Small intestine (tissue), 7 donors: ENCODE measurements at regions not wholly inside any gene's neighbourhood (a gene's known extent, or its start where the extent isn't known, plus 50 kb on each side); places are given as distances from the start of the nearest gene placed in this dataset.
"Not testable (repeated sequence)": the region's sequence is repeated elsewhere in the genome, so short reads cannot be mapped to it uniquely, and the experiment has no call there.

Experiments
- DNase-seq, 2 donors: peaks; one replicate each; pipeline versions ENCODE4 v3.0.0 to v3.0.0-alpha.2; 2013
- FAIRE-seq: peaks from 2 replicates; lab custom pipeline; 2012; peaks lifted over from hg19 to GRCh38; lab: Jason Lieb, UNC
- H3K27ac ChIP-seq, 3 donors: one replicate each; pipeline ENCODE4 v1.5.1; 2013; ENCODE audit warnings: low read length in 2 of 3, mild to moderate bottlenecking in 2 of 3, control low read depth in 1 of 3, inconsistent platforms in 1 of 3, low read depth in 1 of 3, moderate library complexity in 1 of 3
- H3K27me3 ChIP-seq, 3 donors: one replicate each; pipeline ENCODE4 v1.6.1; 2013; ENCODE audit warnings: low read length in 3 of 3, inconsistent platforms in 1 of 3; ENCODE audit not compliant: control insufficient read depth in 3 of 3, insufficient read depth in 3 of 3
- H3K36me3 ChIP-seq, 3 donors: one replicate each; pipeline ENCODE4 v1.6.1; 2013; ENCODE audit warnings: low read length in 3 of 3, inconsistent platforms in 1 of 3, low read depth in 1 of 3, mild to moderate bottlenecking in 1 of 3, moderate library complexity in 1 of 3; ENCODE audit not compliant: control insufficient read depth in 3 of 3, insufficient read depth in 2 of 3
- H3K4me1 ChIP-seq, 3 donors: one replicate each; pipeline ENCODE4 v1.6.1; 2013; ENCODE audit warnings: low read length in 2 of 3, inconsistent platforms in 1 of 3, low read depth in 1 of 3, mild to moderate bottlenecking in 1 of 3, moderate library complexity in 1 of 3; ENCODE audit not compliant: control insufficient read depth in 3 of 3, insufficient read depth in 2 of 3
- H3K4me3 ChIP-seq, 3 donors: one replicate each; pipeline ENCODE4 v1.5.1; 2013; ENCODE audit warnings: low read length in 3 of 3, control low read depth in 1 of 3, inconsistent platforms in 1 of 3, low read depth in 1 of 3, mild to moderate bottlenecking in 1 of 3, moderate library complexity in 1 of 3
- H3K9me3 ChIP-seq, 2 donors: one replicate each; pipeline ENCODE4 v1.6.1; 2013; ENCODE audit warnings: low read depth in 1 of 2, low read length in 1 of 2; ENCODE audit not compliant: control insufficient read depth in 2 of 2, insufficient read depth in 1 of 2
- WGBS, 3 donors: extraction: QIAGEN DNeasy Blood & Tissue Kit; methylation state at CpG; one replicate each; pipeline ENCODE4 v1.1.7; 2013; 5-methylcytosine and 5-hydroxymethylcytosine counted together
- donor health status: healthy with polysubstance abuse.
- donor health status: control.
- donor health status: control.
- donor health status: Bipolar disorder and iron deficiency.
- donor health status: healthy.

DNA sequence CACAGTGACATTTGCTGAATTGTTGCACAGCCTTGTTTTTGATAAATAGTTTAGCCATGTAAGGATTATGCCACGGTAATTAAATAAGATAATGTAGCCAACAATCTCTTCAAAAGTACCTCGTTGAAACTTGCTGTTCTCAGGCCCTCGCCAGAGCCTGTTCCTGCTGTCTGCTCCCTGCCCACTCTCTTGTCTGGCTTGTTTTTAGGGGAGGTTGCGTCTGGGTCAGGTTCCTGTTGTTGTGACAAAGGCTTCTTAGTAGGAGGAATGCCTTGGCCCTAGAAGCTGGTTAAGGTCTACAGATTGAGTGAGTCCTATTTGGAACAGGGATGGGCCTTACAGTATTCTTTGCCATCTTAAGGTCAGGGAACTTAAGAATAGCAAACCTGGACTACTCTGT is 294.0 kb upstream of the NOTCH2NLA start:
- not testable (repeated sequence) for H3K27me3 ChIP-seq, H3K27ac ChIP-seq, H3K9me3 ChIP-seq, H3K4me3 ChIP-seq, H3K36me3 ChIP-seq, DNase-seq, H3K4me1 ChIP-seq, FAIRE-seq
- no CpG with 5 or more reads among the region's 4 CpGs for WGBS, 3 donors

- not testable (repeated sequence) for H3K27ac ChIP-seq, H3K4me3 ChIP-seq, FAIRE-seq, H3K4me1 ChIP-seq, H3K36me3 ChIP-seq, DNase-seq, H3K27me3 ChIP-seq, H3K9me3 ChIP-seq
- no CpG with 5 or more reads among the region's 6 CpGs for WGBS, 3 donors
These were observed 293.5 kb upstream of the NOTCH2NLA start for GRCh38 chr1:146522345-146522744.

DNA sequence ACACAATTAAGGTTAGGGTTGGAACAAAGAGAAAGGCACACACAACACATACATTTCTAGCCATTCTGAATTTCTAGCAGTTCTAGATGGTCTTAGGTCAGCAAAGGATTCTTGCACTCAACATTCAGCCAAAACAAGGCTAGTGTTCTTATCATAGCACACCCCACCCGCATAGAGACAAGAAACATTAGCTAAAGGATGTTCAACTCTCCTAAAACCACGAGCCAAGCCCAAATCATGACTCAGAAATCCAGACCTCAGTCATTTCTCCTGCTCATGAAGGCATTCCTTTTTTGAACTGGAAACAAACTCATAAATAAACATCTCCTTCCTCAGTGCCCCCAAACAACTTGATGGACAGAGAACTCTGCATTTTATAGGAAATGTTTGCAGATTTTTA is 293.0 kb upstream of the NOTCH2NLA start:
- not testable (repeated sequence) for H3K4me3 ChIP-seq, H3K4me1 ChIP-seq, FAIRE-seq, H3K27me3 ChIP-seq, DNase-seq, H3K36me3 ChIP-seq, H3K27ac ChIP-seq, H3K9me3 ChIP-seq
- WGBS, 3 donors = no CpG with 5 or more reads among the region's 2 CpGs

DNA sequence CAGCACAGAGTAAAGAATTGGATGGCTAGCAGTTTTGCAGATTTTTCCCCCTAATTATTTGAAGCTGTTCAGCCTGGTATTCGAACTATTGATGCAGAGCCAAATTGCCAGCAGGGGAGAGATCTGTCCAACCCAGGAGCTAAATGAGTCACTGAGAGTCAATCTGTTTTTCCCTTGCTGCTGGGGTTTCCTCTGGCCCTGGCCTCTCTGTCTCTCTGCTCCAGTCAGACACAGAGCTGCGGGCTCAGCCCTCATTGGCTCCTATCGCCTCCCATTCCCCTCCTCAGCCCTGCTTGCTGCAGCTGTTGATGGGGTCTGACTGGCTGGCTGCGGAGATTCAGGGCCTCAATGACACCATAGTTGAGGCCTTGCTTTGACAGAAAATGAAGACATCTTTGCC is 284.9 kb upstream of the NOTCH2NLA start:
- not testable (repeated sequence) for H3K27me3 ChIP-seq, H3K4me3 ChIP-seq, H3K27ac ChIP-seq, H3K4me1 ChIP-seq, H3K9me3 ChIP-seq, FAIRE-seq, H3K36me3 ChIP-seq, DNase-seq
- no CpG with 5 or more reads among the region's 4 CpGs for WGBS, 3 donors

GRCh38 chr1:146511047-146511777 is 282.4 kb upstream of the NOTCH2NLA start:
- not testable (repeated sequence) for FAIRE-seq, H3K27me3 ChIP-seq, H3K27ac ChIP-seq, DNase-seq, H3K4me3 ChIP-seq, H3K36me3 ChIP-seq, H3K4me1 ChIP-seq, H3K9me3 ChIP-seq
- 91 to 96% (median 95%) methylated on average over 2 of the region's 7 CpGs for WGBS, 3 donors

DNA sequence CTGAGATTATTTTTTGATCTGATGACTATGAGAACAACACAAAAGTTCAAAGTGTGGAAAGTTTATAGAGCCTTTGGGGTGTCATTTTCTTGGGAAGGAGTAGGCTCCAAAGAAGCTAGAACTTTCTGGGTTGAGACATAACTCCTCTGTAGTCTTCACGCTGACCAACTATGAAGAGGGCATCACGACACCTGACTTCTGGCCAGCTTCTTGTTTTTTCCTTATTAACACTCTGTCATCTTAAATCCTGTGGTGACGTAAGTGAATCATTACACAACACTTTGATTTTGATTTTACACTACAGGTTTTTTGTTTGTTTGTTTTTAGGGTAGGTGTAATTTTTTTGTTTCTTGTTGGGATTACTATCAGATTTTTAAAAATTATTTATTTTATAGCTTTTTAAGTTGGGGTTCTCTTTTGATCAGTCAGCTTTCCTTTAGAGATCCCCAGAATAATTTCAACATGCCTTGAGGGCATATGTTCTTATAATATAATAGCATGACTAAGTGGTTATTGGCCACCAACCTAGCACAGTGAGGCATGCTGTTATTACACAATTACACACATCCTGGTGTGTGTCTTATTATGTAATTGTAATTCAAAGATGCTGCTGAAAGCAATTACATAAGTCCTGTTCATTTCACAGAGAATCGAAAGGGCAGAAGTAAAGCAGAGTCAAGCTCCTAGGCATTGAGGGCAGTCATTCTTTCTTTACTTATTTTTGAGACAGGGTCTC is 281.6 kb upstream of the NOTCH2NLA start:
- not testable (repeated sequence) for DNase-seq, H3K4me1 ChIP-seq, FAIRE-seq, H3K36me3 ChIP-seq, H3K27ac ChIP-seq, H3K4me3 ChIP-seq, H3K9me3 ChIP-seq, H3K27me3 ChIP-seq
- no CpG with 5 or more reads among the region's 4 CpGs for WGBS, 3 donors

- H3K4me1 ChIP-seq, H3K27ac ChIP-seq, H3K9me3 ChIP-seq, H3K36me3 ChIP-seq, H3K4me3 ChIP-seq, DNase-seq, H3K27me3 ChIP-seq, FAIRE-seq: not testable (repeated sequence)
- WGBS, 3 donors = 71 to 100% methylated on average over 2 to 3 of the region's 4 CpGs; no CpG with 5 or more reads in 1 of the 3 donors
These were observed 275.3 kb upstream of the NOTCH2NLA start for GRCh38 chr1:146504121-146504520.

DNA sequence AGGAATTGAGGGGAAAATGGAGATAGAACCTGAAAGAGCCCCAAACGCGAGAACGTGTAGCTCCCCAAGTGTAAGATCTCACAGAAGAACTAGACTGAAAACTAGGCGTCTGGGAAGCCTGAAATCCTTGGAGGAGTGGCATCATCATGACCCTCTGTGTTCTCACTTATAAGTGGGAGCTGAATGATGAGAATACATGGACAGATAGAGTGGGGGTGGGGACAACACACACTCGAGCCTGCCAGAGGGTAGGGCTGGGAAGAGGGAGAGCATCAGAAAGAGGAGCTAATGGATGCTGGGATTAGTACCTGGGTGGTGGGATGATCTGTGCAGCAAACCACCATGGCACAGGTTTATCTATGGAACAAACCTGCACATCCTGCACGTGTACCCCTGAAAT is 258.7 kb upstream of the NOTCH2NLA start:
- WGBS, 3 donors = no CpG with 5 or more reads among the region's 6 CpGs
- FAIRE-seq, H3K9me3 ChIP-seq, H3K4me1 ChIP-seq, DNase-seq, H3K36me3 ChIP-seq, H3K4me3 ChIP-seq, H3K27ac ChIP-seq, H3K27me3 ChIP-seq: not testable (repeated sequence)
